ENCODE measurements at regions not wholly inside any gene's neighbourhood (a gene's known extent, or its start where the extent isn't known, plus 50 kb on each side); places are given as distances from the start of the nearest gene placed in this dataset.

DNA sequence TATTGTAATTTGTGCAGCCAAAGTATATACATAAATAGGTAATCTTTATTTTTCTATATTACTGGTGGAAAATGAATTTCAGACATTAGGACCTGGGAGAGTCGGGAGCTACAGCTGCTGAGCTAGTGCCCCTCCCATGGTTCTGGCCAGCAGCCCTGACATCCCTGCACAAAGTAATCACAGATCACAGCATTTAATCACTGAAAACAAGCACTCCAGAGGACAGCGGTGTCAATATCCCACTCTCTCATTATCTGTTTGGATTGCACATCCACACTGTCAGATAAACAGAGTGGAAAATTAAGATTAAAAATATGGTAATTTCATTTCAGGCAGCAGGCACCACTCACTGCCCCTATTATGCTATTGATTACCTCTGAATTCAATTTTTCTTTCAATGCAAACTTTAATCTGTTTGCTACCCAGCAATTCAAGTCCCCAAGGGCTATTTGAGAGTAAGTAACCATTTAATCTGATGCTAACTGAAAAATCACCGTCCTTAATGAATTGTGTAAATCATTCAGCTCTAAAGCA, 254.1 kb upstream of the SOX21 start:
- TF ChIP-seq, protein P1, sequence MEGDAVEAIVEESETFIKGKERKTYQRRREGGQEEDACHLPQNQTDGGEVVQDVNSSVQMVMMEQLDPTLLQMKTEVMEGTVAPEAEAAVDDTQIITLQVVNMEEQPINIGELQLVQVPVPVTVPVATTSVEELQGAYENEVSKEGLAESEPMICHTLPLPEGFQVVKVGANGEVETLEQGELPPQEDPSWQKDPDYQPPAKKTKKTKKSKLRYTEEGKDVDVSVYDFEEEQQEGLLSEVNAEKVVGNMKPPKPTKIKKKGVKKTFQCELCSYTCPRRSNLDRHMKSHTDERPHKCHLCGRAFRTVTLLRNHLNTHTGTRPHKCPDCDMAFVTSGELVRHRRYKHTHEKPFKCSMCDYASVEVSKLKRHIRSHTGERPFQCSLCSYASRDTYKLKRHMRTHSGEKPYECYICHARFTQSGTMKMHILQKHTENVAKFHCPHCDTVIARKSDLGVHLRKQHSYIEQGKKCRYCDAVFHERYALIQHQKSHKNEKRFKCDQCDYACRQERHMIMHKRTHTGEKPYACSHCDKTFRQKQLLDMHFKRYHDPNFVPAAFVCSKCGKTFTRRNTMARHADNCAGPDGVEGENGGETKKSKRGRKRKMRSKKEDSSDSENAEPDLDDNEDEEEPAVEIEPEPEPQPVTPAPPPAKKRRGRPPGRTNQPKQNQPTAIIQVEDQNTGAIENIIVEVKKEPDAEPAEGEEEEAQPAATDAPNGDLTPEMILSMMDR (IDR thresholded peaks at IDR 0.05 in 8 of 11, conservative IDR thresholded peaks at IDR 0.05 in 3 of 11), result no peak
- TF ChIP-seq POLR2A (IDR thresholded peaks at IDR 0.05), result no peak

Measured in spleen (tissue), 7 donors.